ENCODE measurements at regions not wholly inside any gene's neighbourhood (a gene's known extent, or its start where the extent isn't known, plus 50 kb on each side); places are given as distances from the start of the nearest gene placed in this dataset.

DNA sequence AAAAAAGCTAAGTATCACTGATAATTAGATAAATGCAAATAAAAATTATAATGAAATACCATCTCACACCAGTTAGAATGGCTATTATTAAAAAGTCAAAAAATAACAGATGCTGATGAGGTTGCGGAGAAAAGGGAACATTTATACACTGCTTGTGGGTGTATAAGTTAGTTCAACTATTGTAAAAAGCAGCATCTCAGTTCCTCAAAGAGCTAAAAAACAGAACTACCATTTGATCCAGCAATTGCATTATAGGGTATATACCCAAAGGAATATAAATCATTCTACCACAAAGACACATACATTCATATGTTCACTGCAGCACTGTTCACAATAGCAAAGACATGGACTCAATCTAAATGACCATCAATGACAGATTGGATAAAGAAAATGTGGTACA lies 120.3 kb upstream of the ZBED5 start:
- no peak for TF ChIP-seq GATA3 (IDR thresholded peaks at IDR 0.05; ENCODE audit: low read depth, low read length)
- no peak for TF ChIP-seq GATA2 (IDR thresholded peaks at IDR 0.05; ENCODE audit: low read depth, low read length)

Data from SH-SY5Y (cell line).